Mammary epithelial cell (primary cell): ENCODE measurements at regions not wholly inside any gene's neighbourhood (a gene's known extent, or its start where the extent isn't known, plus 50 kb on each side); places are given as distances from the start of the nearest gene placed in this dataset.
"Not testable (repeated sequence)": the region's sequence is repeated elsewhere in the genome, so short reads cannot be mapped to it uniquely, and the experiment has no call there.

ENCODE experiments used
- EZH2 ChIP-seq: IDR thresholded peaks from 2 replicates; pipeline ENCODE4 v1.6.1; 2012; ENCODE audit warnings: low read length, inconsistent platforms, borderline replicate concordance
- TF ChIP-seq, protein P1 (sequence below), 2 donors: IDR thresholded peaks in 1 of 2; conservative IDR thresholded peaks in 1 of 2; 2 replicates each; pipeline ENCODE4 v1.5.1; 2011 to 2012; ENCODE audit warnings: inconsistent platforms in 2 of 2, low read length in 2 of 2, mild to moderate bottlenecking in 2 of 2, control low read depth in 1 of 2, low read depth in 1 of 2; ENCODE audit not compliant: insufficient read depth in 1 of 2; ENCODE audit errors: extremely low read depth in 1 of 2

- TF ChIP-seq, protein P1, sequence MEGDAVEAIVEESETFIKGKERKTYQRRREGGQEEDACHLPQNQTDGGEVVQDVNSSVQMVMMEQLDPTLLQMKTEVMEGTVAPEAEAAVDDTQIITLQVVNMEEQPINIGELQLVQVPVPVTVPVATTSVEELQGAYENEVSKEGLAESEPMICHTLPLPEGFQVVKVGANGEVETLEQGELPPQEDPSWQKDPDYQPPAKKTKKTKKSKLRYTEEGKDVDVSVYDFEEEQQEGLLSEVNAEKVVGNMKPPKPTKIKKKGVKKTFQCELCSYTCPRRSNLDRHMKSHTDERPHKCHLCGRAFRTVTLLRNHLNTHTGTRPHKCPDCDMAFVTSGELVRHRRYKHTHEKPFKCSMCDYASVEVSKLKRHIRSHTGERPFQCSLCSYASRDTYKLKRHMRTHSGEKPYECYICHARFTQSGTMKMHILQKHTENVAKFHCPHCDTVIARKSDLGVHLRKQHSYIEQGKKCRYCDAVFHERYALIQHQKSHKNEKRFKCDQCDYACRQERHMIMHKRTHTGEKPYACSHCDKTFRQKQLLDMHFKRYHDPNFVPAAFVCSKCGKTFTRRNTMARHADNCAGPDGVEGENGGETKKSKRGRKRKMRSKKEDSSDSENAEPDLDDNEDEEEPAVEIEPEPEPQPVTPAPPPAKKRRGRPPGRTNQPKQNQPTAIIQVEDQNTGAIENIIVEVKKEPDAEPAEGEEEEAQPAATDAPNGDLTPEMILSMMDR (conservative IDR thresholded peaks at IDR 0.05 in 1 of 2, IDR thresholded peaks at IDR 0.05 in 1 of 2; ENCODE audit: extremely low read depth in 1 of 2, insufficient read depth in 1 of 2, low read depth in 1 of 2, low read length in 2 of 2): not testable (repeated sequence)
- not testable (repeated sequence) for TF ChIP-seq EZH2
Measured at GRCh38 chr6:19939926-19940325, 102.8 kb downstream of the ID4 start.
